ENCODE measurements at regions not wholly inside any gene's neighbourhood (a gene's known extent, or its start where the extent isn't known, plus 50 kb on each side); places are given as distances from the start of the nearest gene placed in this dataset.
A peak's percentile ranks its signal among the peaks of the same experiment; 100 is the strongest.

DNA sequence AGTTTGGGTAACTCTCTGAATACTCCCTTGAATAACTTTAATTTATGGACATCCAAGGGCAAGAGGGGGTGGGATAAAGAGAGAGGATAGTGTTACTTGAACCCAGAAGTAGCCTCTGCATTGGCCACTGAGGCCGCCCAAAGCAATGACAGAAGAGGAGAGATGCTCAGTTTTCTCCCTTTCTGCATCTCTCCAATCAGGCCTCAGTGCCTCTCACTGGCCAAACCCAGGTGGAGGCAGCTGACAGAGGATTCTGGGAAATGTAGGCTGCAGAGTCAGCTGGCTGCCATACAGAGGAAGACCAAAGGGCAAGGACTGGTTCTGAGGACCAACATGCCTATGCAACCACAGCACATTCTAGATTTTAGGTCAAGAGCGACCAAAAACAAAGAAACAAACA, 719.4 kb downstream of the MAT2B start:
- TF ChIP-seq, protein P1, sequence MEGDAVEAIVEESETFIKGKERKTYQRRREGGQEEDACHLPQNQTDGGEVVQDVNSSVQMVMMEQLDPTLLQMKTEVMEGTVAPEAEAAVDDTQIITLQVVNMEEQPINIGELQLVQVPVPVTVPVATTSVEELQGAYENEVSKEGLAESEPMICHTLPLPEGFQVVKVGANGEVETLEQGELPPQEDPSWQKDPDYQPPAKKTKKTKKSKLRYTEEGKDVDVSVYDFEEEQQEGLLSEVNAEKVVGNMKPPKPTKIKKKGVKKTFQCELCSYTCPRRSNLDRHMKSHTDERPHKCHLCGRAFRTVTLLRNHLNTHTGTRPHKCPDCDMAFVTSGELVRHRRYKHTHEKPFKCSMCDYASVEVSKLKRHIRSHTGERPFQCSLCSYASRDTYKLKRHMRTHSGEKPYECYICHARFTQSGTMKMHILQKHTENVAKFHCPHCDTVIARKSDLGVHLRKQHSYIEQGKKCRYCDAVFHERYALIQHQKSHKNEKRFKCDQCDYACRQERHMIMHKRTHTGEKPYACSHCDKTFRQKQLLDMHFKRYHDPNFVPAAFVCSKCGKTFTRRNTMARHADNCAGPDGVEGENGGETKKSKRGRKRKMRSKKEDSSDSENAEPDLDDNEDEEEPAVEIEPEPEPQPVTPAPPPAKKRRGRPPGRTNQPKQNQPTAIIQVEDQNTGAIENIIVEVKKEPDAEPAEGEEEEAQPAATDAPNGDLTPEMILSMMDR (IDR thresholded peaks at IDR 0.05): no peak
- no peaks in the 10 kb centered on the region for H3K36me3 Mint-ChIP-seq (ENCODE audit: low read depth)
- H3K4me3 Mint-ChIP-seq (ENCODE audit: unreplicated experiment): no peak overlapping the region
- peak; percentile 27 for DNase-seq (ENCODE audit: low spot score)
- peaks cover 6% of the 10 kb centered on the region for H3K9me3 Mint-ChIP-seq (ENCODE audit: low read depth)
- no peak overlapping the region for H3K27ac Mint-ChIP-seq (ENCODE audit: unreplicated experiment)
- no peaks in the 10 kb centered on the region for H3K4me1 Mint-ChIP-seq (ENCODE audit: low read depth)
- peaks cover 10% of the 10 kb centered on the region for H3K27me3 Mint-ChIP-seq (ENCODE audit: low read depth)

DNA sequence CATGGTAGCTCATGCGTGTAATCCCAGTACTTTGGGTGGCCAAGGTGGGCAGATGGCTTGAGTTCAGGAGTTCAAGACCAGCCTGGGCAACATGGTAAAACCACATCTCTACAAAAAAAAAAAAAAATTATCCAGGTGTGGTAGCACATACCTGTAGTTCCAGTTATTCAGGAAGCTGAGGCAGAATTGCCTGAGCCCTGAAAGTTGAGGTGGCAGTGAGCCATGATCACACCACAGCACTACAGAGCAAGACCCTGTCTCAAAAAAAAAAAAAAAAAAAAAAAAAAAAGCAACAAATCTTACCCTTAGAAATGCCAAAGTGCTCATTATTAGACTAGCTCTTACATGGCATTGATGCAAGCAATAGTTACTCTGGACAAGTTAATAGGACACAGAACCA, 724.9 kb downstream of the MAT2B start:
- TF ChIP-seq, protein P1 (IDR thresholded peaks at IDR 0.05): no peak
- peaks cover 6% of the 10 kb centered on the region for H3K9me3 Mint-ChIP-seq (ENCODE audit: low read depth)
- H3K27ac Mint-ChIP-seq (ENCODE audit: unreplicated experiment): no peak overlapping the region
- H3K4me3 Mint-ChIP-seq (ENCODE audit: unreplicated experiment): no peak overlapping the region
- no peak for DNase-seq (ENCODE audit: low spot score)
- no peaks in the 10 kb centered on the region for H3K36me3 Mint-ChIP-seq (ENCODE audit: low read depth)
- peaks cover 17% of the 10 kb centered on the region for H3K4me1 Mint-ChIP-seq (ENCODE audit: low read depth)
- peaks cover 8% of the 10 kb centered on the region for H3K27me3 Mint-ChIP-seq (ENCODE audit: low read depth)

DNA sequence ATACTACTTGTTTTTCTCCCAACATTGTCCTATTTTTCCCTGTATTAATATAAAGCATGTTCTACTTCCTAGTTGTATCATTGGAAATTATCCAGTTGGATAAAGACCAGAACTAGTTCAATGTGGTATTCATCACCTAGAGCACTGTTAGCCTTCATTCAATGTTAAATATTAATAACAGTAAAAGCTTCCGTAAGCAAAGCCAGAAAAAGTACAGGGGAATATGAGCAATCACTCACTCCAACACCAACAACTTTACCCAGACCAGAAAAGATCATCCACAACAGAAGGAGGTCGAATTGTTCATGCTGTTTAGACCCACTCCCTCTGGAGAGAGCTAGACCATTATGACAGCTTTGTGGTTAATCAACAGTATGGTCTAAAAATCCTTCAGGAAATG, 728.4 kb downstream of the MAT2B start:
- peak overlapping the region; percentile 53 for H3K27ac Mint-ChIP-seq (ENCODE audit: unreplicated experiment)
- H3K27me3 Mint-ChIP-seq (ENCODE audit: low read depth): no peaks in the 10 kb centered on the region
- no peak overlapping the region for H3K4me3 Mint-ChIP-seq (ENCODE audit: unreplicated experiment)
- DNase-seq (ENCODE audit: low spot score): no peak
- peaks cover 31% of the 10 kb centered on the region for H3K4me1 Mint-ChIP-seq (ENCODE audit: low read depth)
- TF ChIP-seq, protein P1 (IDR thresholded peaks at IDR 0.05): no peak
- no peaks in the 10 kb centered on the region for H3K9me3 Mint-ChIP-seq (ENCODE audit: low read depth)
- H3K36me3 Mint-ChIP-seq (ENCODE audit: low read depth): no peaks in the 10 kb centered on the region

DNA sequence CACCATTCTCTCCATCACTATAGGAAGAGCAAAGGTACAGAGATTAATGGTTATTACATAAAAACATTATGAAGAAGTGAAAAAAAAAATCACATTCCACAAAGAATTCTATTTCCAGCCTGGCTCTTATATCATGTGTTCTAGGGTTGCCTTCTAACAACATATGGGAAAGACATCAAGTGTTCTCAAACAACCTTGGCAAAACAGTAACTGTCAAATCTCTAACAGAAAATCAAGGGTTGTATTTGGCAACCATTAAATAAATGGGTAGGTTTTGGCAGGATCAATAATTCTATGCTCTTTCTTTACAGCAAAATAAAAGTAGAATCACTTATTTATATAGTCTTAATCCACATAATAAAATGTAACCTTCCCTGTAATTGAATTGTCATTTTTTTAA, 728.9 kb downstream of the MAT2B start:
- Mint-ChIP-seq H3K4me3 (ENCODE audit: unreplicated experiment) (no peak overlapping the region), H3K4me1 (ENCODE audit: low read depth) (peaks cover 31% of the 10 kb centered on the region), H3K9me3 (ENCODE audit: low read depth) (no peaks in the 10 kb centered on the region), H3K27ac (ENCODE audit: unreplicated experiment) (peak overlapping the region; percentile 53), H3K27me3 (ENCODE audit: low read depth) (no peaks in the 10 kb centered on the region), H3K36me3 (ENCODE audit: low read depth) (no peaks in the 10 kb centered on the region)
- TF ChIP-seq, protein P1 (IDR thresholded peaks at IDR 0.05): no peak
- no peak for DNase-seq (ENCODE audit: low spot score)

DNA sequence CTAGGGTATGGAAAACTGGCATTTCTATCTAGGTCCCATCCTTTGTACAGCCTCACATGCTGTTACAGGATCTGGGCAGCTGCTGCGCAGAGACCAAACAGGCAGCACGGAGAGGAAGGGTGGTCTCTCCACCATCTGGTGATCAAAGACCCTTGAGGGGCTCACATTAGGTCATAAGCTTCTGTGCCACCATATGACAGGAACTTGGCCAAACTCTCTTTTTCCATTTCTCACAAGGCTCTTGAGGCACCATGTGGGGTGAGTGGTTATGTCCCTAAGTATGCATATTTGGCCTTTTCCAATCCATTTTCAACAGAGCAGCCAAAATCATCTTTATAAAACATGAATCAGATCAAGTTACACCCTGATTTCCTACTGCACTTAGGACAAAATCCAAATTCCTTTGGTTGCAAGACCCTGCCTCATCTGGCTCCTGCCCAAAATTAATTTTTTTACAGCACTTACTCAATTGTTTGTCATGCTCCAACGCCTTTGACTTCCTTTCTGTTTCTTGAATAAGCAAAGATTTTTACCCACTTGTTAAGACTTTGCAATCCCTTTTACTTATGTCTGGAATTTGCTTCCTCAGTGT, 730.0 kb downstream of the MAT2B start:
- H3K36me3 Mint-ChIP-seq (ENCODE audit: low read depth): no peaks in the 10 kb centered on the region
- DNase-seq (ENCODE audit: low spot score): no peak
- peak overlapping the region; percentile 49 for H3K27ac Mint-ChIP-seq (ENCODE audit: unreplicated experiment)
- no peaks in the 10 kb centered on the region for H3K27me3 Mint-ChIP-seq (ENCODE audit: low read depth)
- no peak overlapping the region for H3K4me3 Mint-ChIP-seq (ENCODE audit: unreplicated experiment)
- TF ChIP-seq, protein P1 (IDR thresholded peaks at IDR 0.05): no peak
- peaks cover 31% of the 10 kb centered on the region for H3K4me1 Mint-ChIP-seq (ENCODE audit: low read depth)
- H3K9me3 Mint-ChIP-seq (ENCODE audit: low read depth): no peaks in the 10 kb centered on the region
